Heart left ventricle (tissue), 13 donors: ENCODE measurements at regions not wholly inside any gene's neighbourhood (a gene's known extent, or its start where the extent isn't known, plus 50 kb on each side); places are given as distances from the start of the nearest gene placed in this dataset.

Experiments used
- CTCF ChIP-seq, 12 donors: fragments of 200-600 bp; sonication (generic) in 4 of 12; IDR thresholded peaks; one replicate each; pipeline versions ENCODE4 v1.5.0 to v1.8.0; 2018 to 2022; ENCODE audit warnings: antibody characterized with exemption in 12 of 12, mild to moderate bottlenecking in 5 of 12
- POLR2A ChIP-seq, 2 donors: fragments of 450-650 bp; IDR thresholded peaks; one replicate each; pipeline ENCODE4 v1.6.1; 2017; ENCODE audit warnings: antibody characterized with exemption in 2 of 2, mild to moderate bottlenecking in 2 of 2, moderate library complexity in 2 of 2
- donor health status: ischemic (EF 13 %, LVEDD 7.1; RV severe dilation, severe dysfunction).
- donor health status: DM: no; HTN: yes; CAD: no.
- donor health status: DM: no; HTN: no; CAD: no.
- donor health status: ischemic (EF 25% LVEDD 6.9; RV normal size, moderate dysfunction).
- donor health status: ischemic (EF 25% LVEDD 5.7; RV mildly dilated, moderate dysfunction).
- donor health status: ischemic (EF 35%, LVEDD 5.7; RV mildly dilated, moderate dysfunction).
- donor health status: nonischemic (EF 11% LVEDD 7.7; RV severe dilation, severe dysfunction).
- donor health status: DM: yes; HTN: yes; CAD: no.
- donor health status: PGD.
- donor health status: ischemic (EF 29% LVEDD 5.4; RV normal size, mild dysfunction).
- donor health status: nonischemic (EF 23%, LVEDD 6.1; RV moderate dilation, normal function).

- no peak for TF ChIP-seq CTCF (IDR thresholded peaks at IDR 0.05)
- TF ChIP-seq POLR2A (IDR thresholded peaks at IDR 0.05) = no peak
Observed at GRCh38 chr12:65741656-65742017, 82.6 kb upstream of the HMGA2 start.
